Stimulated activated CD4-positive, alpha-beta T cell treated with anti-CD3 and anti-CD28 coated beads, Interleukin-4, amount 100 ng/mL, for 1 hour (primary cell): ENCODE measurements at regions not wholly inside any gene's neighbourhood (a gene's known extent, or its start where the extent isn't known, plus 50 kb on each side); places are given as distances from the start of the nearest gene placed in this dataset.
"Not testable (repeated sequence)": the region's sequence is repeated elsewhere in the genome, so short reads cannot be mapped to it uniquely, and the experiment has no call there.

ENCODE experiments used
- DNase-seq: peaks from one replicate; pipeline ENCODE4 v3.0.0-alpha.2; 2020

DNA sequence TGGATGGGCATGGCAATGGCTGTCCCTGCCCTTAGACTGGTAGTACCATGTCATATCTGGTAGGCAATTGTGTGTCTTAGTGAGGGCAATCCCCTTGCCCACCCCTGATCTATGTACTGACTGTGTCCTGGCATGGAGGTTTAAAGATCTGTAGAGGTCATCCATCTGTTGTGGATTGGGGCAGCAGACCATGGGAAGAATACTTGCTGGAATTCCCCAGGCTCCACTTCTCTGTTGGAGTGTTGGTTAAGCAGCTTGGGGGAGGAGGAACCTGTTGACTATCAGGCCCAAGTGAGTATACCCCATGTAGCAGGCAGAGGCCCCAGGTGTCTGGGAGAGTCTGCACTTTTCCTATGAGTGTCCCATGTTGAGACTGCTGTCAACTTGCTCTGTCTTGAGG, 246.7 kb upstream of the DIPK2B start:
- no peak for DNase-seq

DNA sequence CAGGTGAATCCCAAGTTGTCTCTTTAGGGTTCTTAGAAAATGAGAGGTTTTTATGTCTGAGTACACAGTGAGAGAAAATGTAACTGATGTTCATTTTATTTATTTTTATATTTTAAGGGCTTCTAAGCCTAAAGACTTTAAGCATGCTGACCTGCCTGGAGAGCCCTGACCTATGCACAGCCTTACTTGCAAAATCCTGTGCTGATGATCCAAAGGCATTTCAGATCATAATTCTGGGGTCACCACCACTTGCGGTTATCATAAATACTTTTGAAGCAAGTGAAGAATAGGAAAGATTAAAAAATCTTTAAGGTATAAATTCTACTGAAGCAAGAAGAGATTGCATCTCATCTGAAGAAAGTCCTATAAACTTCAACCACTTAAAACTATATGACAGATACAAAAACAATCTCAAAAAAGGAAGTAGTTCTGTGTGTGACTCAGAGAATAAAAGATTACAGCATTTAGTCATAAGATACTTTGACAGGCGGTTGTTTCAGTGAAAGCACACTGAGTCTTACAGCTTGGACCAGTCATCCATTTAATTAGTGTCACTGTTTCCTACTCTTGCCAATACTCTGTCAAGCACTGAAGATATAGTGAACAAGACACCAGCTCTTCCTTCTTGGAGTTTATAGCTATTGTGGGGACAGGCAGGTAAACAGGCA, 245.2 kb upstream of the DIPK2B start:
- no peak for DNase-seq

DNA sequence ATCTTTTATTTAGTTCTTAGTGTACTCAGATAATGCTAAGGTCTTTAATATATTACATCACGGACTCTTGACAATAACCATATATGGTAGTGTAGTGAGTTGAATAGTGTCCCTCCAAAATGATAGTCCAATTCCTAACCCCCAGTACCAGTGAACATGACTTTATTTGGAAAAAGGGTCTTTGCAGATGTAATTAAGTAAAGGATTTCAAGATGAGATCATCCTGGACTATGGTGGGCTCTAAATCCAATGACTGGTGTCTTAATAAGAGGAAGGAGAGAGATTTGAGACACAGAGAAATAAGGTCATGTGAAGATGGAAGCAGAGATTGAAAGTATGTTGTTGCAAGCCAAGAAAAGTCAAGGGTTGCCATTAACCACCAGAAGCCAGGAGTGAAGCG, 236.5 kb upstream of the DIPK2B start:
- DNase-seq: no peak

DNA sequence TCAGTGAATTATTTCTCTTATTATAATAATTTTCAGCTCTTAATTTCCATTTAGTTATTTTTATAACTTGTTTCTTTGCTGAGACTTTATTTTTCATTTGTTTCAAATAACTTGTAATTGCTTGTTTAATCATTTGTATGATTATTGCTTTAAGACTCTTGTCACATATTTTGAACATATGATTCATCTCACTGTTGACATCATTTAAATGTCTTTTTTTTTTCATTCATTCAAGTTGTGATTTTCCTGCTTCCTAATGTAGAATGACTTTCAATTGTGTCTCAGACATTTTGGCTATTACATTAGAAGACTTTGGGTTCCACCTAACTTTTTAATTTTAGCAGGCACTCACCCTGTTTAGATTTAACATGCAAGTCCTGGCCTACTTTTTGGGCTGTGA, 234.8 kb upstream of the DIPK2B start:
- no peak for DNase-seq

DNA sequence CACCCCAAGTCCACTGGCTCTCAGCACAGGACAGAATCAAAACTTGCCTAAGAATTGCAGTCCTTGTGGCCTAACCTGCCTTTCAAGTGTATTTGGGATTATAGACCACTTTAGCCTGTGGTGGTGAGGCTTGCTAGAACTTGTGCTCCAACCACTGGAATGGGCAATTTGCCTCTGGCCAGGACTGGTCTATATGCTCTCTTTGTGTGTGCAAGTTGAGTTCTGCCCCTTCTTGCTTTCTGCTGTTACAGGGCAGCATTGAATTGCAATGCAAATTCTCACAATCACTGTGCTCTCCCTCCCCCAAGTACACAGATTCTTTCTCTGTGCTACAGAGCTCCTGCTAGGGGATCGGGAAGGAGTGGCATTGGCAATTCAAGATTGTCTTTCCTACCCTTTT, 233.6 kb upstream of the DIPK2B start:
- DNase-seq: no peak

DNA sequence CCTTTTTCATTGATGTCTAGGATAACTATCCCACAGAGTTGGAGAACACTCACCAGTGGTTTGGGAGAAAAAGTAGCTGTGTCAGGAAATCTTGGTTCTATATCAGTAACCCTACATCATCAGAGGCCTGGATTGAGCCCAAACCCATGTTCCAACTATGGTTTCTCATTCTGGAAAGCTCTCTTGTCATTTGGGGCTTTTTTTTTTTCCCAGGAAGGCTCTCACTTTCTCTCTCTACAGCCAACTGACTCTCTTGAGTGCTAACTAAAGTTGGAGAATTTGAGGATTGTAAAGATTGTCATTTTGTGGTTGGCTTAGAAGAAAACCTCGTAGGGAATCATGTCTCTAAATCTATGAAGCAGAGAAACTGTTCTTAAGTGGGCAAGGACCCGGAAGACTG, 228.2 kb upstream of the DIPK2B start:
- no peak for DNase-seq

DNA sequence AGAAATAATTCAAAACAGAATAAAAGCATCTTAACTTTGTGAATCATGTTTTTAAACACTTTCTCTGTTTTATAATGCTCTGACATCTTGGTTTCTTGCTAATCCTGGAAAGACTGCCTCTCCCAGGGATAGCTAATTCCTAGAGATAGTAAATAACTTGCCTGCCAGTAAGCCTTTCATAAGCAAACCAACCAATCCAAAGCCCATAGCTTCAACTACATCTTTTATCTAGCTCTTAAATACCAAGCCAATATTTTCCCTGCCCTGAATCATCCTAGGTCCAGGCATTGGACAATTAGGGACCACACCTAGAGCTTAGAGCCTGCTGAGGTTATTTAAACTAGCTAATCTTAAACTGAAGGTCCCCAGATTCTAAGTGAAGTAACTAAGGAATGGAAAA, 223.7 kb upstream of the DIPK2B start:
- DNase-seq: no peak

DNA sequence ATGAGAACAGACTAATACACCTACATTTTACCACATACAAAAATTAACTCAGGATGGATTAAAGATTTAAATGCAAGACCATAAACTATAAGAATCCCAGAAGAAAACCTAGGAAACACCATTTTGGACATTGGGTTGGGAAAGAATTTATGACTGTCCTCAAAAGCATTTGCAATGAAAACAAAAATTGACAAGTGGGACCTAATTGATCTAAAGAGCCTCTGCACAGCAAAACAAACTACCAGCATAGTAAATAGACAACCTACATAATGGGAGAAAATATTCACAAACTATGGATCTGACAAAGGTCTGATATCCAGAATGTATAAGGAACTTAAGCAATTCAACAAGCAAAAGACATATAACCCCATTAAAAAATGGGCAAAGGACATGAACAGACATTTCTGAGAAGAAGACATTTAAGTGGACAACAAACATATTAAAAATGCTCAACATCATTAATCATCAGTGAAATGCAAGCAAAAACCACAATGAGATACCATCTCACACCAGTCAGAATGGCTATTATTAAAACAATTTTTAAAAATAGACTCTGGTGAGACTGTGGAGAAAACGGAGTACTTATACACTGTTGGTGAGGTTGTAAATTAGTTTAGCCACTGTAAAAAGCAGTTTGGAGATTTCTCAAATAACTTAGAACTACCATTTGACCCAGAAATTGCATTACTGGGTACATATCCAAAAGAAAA, 221.7 kb upstream of the DIPK2B start:
- no peak for DNase-seq

DNA sequence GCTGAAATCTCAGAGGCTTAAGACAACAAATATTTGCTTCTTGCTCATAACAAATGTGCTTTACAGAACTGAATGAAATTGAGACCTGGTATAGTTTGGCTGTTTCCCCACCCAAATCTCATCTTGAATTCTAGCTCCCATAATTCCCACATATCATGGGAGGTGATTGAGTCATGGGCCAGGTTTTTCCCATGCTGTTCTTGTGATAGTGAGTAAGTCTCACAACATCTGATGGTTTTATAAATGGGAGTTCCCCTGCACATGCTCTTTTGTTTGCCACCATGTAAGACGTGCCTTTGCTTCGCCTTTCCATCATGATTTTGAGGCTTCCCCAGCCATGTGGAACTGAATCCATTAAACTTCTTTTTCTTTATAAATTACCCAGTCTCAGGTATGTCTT, 221.1 kb upstream of the DIPK2B start:
- DNase-seq: no peak

DNA sequence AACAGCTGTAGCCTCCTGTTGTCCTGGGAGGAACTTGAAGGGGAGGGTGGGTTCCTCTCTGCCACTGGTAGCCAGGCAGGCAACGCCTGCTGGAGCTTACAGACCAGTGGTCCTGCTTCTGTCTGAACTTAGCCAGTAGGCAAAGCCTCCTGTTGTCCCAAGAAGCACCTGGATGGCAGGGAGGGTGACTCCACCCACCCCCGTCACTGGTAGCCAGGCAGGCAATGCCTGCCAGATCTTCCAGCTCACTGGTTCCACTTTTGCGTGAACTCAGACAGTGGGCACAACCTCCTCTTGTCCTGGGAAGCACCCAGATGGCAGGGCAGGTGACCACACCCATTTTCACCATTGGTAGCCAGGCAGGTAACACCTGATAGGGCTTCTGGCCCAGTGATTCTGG, 203.5 kb upstream of the DIPK2B start:
- no peak for DNase-seq

DNA sequence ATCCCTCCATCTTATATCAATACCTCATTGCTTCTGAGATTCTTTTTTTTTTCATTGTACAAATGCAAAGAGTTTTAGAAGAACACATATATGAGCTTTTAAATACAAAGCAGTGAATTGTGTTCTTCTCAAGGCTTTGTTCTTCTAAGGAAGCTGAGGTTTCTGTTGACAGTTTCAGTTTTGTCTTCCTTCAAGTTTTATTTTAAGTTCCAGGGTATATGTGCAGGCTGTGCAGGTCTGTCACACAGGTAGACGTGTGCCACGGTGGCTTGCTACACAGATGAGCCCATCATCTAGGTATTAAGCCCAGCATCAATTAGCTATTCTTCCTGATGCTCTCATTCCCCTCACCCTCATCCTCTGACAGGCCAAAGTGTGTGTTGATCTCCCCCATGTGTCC, 201.2 kb upstream of the DIPK2B start:
- no peak for DNase-seq

DNA sequence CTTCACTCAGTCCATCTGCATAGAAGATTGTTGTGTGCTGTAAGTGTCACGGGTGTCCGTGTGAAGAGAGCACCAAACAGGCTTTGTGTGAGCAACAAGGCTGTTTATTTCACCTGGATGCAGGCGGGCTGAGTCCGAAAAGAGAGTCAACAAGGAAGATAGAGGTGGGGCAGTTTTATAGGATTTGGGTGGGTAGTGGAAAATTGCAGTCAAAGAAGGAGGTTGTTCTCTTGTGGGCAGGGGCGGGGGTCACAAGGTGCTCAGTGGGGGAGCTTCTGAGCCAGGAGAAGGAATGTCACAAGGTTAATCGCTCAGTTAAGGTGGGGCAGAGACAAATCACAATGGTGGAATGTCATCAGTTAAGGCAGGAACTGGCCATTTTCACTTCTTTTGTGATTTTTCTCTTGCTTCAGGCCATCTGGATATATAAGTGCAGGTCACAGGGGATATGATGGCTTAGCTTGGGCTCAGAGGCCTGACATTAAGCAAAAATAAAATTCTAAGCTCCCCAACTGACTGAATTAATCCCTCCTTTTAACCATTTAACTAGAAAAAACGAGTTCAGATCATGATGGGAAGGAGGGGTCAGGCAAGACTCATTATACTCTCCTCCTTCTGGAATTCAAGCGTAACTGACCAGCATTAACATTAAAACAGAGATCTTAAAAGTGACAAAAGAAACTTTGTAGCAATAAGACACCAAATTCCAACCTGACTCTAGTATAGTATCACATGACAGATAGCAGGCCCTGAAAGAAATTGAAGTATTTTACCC, 200.5 kb upstream of the DIPK2B start:
- DNase-seq: not testable (repeated sequence)

DNA sequence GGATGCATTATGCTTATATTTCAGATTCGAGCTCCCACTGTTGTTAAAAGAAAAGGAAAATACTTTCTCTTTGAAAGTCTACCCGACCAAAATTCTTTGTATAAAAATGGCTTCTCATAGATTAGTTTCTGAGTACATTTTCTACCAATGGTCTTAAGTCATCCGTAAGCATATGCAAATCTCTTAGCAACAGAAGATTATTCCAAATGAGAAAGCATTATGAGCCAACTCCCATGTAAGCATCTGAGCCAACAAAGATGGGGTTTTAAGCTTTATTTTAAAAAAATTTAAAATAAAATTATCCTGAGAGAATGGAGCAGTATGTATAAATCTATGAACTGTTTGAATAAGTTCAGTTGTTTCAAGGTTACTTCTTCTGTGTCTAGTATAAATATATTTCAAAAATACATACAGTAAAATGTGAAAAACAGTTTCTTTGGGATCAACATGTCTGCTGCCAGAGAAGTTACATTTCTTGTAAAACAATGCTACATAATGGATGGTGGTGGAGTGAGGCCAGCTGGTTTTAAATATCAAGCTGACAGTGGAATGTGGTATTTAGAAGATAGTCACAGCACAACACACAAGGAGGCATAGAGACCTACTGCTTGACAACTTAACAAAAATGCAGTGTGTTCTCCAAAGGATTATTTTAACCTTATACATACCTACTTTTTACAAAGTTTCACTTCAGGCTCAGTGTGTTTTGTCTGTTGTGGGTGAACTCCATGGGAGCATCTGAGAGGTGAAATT, 199.5 kb upstream of the DIPK2B start:
- DNase-seq: no peak

DNA sequence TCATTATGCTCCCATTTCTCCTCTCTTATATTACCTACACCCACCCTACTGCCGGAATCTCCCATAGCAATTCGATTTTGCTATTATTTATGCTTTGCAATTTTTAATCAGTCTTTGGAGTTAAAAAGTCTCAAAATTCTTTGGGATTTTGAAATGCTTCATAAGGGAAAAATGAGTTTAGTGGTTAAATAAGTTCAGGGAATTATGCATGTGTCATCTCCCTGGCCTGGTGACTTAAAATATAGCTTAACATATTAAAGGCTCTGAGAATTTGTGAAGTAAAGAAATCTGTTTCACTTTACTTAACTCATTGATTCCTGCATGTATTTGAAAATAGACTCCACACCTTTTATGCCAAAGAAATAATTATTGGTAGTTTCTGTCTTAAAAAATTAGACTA, 185.1 kb upstream of the DIPK2B start:
- DNase-seq: no peak

DNA sequence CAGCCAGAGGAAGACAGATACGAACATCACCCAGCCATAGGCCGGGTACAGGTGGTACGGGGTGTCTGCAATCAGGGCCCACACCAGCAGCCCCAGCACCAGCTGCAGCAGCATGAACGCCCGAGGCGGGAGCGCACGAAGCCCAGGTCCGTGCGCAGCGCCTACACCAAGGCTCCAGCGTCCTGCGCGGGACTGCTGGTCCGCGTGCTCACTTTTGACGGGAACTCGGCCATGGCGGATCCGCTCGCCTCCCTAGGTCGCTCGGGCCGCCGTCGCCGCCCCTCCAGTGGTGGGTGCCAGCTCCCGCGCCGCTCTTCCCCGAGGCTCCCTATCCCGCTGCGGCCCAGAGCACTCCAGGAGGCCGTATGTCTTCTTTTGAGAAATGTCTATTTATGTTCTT, 181.2 kb upstream of the DIPK2B start:
- DNase-seq: no peak

DNA sequence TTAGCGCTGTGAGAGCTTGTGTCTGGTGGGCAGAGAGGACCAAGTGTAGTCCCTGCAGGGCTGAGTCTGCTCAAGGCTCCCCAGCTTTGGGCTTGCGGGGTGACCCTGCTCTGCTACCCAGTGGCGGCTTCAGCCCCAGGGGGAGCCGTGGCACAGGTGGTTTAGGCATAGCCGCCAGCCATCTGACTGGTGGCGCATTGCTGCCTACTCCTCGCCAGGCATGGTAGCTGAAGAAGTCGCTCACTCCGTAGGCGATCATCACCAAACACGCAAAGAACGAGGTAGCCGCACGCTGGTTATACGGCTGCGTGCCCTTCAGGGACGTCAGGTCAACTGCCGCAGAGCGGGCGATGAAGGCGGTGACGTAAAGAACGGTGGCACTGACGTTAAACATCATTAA, 180.7 kb upstream of the DIPK2B start:
- no peak for DNase-seq

DNA sequence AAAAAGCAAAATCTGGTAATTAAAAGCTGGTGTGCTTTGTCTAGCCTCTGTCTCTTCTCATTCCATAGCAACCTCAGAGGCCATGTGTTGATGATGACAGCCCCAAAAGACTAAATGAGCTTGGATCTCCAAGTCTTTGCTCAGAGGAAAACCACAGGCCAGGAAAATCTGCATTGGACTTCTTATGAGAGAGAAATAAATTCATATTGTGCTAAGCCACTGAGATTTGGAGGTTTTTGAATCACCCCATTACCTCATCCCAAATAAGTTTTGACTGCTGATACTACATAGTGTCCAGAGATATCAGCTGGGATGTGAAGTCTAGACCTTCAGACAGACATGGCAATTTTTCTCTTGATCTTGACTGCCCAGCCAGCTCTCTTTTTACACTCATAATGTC, 178.6 kb upstream of the DIPK2B start:
- DNase-seq: no peak

DNA sequence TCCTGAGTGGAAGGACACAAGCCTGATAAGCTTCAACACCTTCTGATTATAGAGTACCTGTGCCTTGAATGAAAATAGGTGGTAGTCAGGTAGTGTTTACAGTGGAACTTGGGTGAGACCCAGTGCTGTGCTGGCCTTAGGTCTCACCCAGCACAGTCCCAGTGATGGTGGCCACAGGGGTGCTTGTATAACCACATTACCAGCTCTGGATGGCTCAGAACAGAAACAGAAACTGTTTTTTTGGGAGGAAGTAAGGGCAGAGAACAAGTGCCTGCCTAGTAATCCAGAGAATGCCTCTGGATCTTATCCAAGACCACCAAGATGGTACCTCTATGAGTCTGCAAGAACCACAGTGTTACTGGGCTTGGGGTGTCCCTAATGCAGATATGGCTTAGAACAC, 171.5 kb upstream of the DIPK2B start:
- DNase-seq: no peak

DNA sequence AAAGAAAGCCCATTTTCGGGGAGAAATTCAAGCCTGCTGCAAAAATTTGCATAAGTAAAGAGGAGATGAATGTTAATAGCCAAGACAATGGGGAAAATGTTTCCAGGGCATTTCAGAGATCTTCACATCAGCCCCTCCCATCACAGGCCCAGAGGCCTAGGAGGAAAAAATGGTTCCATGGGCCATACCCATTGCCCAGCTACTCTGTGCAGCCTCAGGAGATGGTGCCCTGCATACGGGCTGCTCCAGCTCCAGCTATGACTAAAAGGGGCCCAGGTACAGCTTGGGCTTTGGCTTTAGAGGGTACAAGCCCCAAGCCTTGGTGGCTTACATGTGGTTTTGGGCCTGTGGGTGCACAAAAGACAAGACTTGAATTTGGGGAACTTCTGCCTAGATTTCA, 168.0 kb upstream of the DIPK2B start:
- no peak for DNase-seq

DNA sequence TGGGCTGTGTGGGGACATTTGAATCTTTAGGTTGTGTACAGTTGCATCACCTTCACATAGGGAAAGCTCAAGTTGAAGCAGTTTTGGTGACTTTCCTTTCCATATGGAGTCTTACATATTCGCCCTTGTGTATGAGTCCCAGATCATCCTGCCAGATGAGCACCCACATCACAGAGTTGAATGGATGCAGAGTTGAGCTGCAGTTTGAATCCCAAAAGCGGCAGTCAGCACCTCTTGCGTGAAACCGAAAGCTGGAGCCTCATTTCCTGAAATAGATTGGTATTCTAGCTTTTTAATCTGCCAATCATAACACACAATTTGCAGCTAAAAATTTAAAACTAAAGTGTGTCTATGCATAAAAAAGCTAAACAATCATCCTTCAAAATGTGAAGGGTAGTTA, 162.9 kb upstream of the DIPK2B start:
- no peak for DNase-seq

DNA sequence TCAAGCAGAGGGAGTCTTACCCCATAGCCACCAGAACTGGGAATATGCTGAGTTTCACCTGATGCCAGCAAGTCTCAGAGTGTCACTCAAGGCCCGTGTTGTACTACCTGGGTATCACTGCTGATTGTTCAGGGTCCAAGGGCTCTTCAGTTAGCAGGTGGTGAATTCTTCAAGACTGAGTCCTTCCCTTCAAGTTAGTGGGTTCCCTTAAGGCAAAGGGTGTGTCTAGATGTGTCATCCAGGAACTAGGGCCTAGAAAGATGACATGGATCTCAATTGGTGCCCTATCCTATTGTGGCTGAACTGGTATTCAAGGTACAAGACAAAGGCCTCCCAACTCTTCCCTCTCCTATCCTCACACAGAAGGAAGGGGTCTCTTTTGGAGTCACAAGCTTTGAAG, 159.9 kb upstream of the DIPK2B start:
- no peak for DNase-seq

DNA sequence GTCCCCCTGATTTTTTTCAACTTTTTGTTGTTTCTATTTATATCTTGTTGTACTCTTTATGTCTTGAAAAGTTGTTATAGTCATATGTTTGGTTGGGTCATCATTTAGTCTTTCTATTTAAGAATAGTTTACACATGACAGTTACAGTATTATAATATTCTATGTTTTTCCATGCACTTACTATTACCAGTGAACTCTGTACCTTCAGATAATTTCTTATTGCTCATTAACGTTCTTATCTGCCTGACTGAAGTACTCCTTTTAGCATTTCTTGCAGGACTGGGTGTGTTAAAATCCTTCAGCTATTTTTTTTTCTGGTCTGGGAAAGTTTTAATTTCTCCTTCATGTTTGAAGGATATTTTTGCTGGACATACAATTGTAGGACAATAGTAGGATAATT, 157.7 kb upstream of the DIPK2B start:
- DNase-seq: no peak

DNA sequence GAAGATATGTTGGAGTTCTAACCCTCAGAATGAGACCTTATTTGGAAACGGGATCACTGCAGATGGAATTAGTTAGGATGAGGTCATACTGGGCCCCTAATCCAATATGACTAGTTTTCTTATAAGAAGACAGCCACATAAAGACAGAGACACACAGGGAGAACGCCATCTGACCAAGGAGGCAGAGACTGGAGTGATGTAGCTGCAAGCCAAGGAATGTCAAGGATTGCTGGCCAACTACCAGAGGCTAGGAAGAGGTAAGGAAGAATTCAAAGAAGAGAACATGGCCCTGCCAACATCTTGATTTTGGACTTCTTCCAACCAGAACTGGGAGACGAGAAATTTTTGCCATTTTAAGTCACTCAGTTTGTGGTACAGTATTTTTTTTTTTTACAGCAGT, 152.8 kb upstream of the DIPK2B start:
- no peak for DNase-seq

DNA sequence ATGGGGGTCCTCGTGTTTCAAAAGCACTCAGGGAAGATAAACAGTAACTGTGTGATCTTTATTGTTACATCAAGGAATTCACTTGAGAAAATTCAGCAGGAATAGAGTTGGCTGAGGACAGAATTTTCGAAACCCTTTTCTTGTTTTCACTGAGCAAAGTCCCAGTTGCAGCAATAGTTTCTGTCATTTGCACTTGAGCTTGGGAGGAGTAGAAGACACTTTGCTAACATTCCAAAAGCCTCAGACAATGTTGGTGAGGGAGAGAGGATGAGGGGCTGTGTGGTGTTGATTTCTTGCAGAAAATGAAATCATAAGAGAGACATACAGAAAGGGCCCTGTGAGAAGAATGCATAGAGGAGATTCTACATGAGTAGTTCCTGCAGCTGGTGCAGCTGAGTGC, 151.9 kb upstream of the DIPK2B start:
- no peak for DNase-seq
